ENCODE measurements at regions not wholly inside any gene's neighbourhood (a gene's known extent, or its start where the extent isn't known, plus 50 kb on each side); places are given as distances from the start of the nearest gene placed in this dataset.

GRCh38 chr9:96048956-96049831 lies 173.7 kb downstream of the ERCC6L2 start:
- no peak overlapping the region for H2AFZ ChIP-seq (ENCODE audit: low read length)
- no peaks in the 10 kb centered on the region for H3K79me2 ChIP-seq (ENCODE audit: control insufficient read depth, insufficient read depth, low read length)
- no peak overlapping the region for H3K4me2 ChIP-seq (ENCODE audit: extremely low read depth, insufficient read depth, low read length)
- no peaks in the 10 kb centered on the region for H3K9me3 ChIP-seq (ENCODE audit: control insufficient read depth, insufficient read depth, low read depth, low read length)
- TF ChIP-seq CTCF (conservative IDR thresholded peaks at IDR 0.05 in 1 of 2, IDR thresholded peaks at IDR 0.05 in 1 of 2; ENCODE audit: low read depth in 1 of 2, low read length in 2 of 2): no peak
- no peak for TF ChIP-seq EZH2 (IDR thresholded peaks at IDR 0.05; ENCODE audit: low read length, missing control alignments)
- no peaks in the 10 kb centered on the region for H4K20me1 ChIP-seq (ENCODE audit: control insufficient read depth, extremely low read depth, insufficient read depth, low read length)
- peaks cover 7% of the 10 kb centered on the region for H3K27me3 ChIP-seq (ENCODE audit: control insufficient read depth, insufficient read depth, low read length)
- H3K4me3 ChIP-seq (replicated peaks in 1 of 4; ENCODE audit: control extremely low read depth in 1 of 4, insufficient read depth in 1 of 4, low read depth in 3 of 4, low read length in 4 of 4): no peak overlapping the region
- no peaks in the 10 kb centered on the region for H3K36me3 ChIP-seq (ENCODE audit: control insufficient read depth, insufficient read depth, low read length)
- H3K4me1 ChIP-seq (ENCODE audit: control insufficient read depth, extremely low read depth, insufficient read depth, low read length): no peaks in the 10 kb centered on the region
- H3K27ac ChIP-seq (ENCODE audit: insufficient read depth, low read length): no peak overlapping the region
- DNase-seq (ENCODE audit: low read depth in 2 of 2): no peak
- H3K9ac ChIP-seq (ENCODE audit: insufficient read depth, low read length): no peak overlapping the region

- Histone ChIP-seq H3K27ac (ENCODE audit: insufficient read depth, low read length) (no peak overlapping the region), H3K79me2 (ENCODE audit: control insufficient read depth, insufficient read depth, low read length) (no peaks in the 10 kb centered on the region), H3K9ac (ENCODE audit: insufficient read depth, low read length) (no peak overlapping the region), H4K20me1 (ENCODE audit: control insufficient read depth, extremely low read depth, insufficient read depth, low read length) (no peaks in the 10 kb centered on the region), H3K36me3 (ENCODE audit: control insufficient read depth, insufficient read depth, low read length) (no peaks in the 10 kb centered on the region), H3K9me3 (ENCODE audit: control insufficient read depth, insufficient read depth, low read depth, low read length) (no peaks in the 10 kb centered on the region), H3K4me2 (ENCODE audit: extremely low read depth, insufficient read depth, low read length) (no peak overlapping the region), H3K27me3 (ENCODE audit: control insufficient read depth, insufficient read depth, low read length) (peaks cover 7% of the 10 kb centered on the region), H3K4me3 (replicated peaks in 1 of 4; ENCODE audit: control extremely low read depth in 1 of 4, insufficient read depth in 1 of 4, low read depth in 3 of 4, low read length in 4 of 4) (no peak overlapping the region), H3K4me1 (ENCODE audit: control insufficient read depth, extremely low read depth, insufficient read depth, low read length) (no peaks in the 10 kb centered on the region), H2AFZ (ENCODE audit: low read length) (no peak overlapping the region)
- peak; percentile 14 to 31 for DNase-seq (ENCODE audit: low read depth in 2 of 2)
- TF ChIP-seq EZH2 (IDR thresholded peaks at IDR 0.05; ENCODE audit: low read length, missing control alignments): no peak
- TF ChIP-seq CTCF (conservative IDR thresholded peaks at IDR 0.05 in 1 of 2, IDR thresholded peaks at IDR 0.05 in 1 of 2; ENCODE audit: low read depth in 1 of 2, low read length in 2 of 2): no peak
Measured at GRCh38 chr9:96048104-96048955, 172.8 kb downstream of the ERCC6L2 start.

GRCh38 chr9:96047741-96048103 lies 172.2 kb downstream of the ERCC6L2 start:
- H3K9me3 ChIP-seq (ENCODE audit: control insufficient read depth, insufficient read depth, low read depth, low read length): no peaks in the 10 kb centered on the region
- TF ChIP-seq CTCF (conservative IDR thresholded peaks at IDR 0.05 in 1 of 2, IDR thresholded peaks at IDR 0.05 in 1 of 2; ENCODE audit: low read depth in 1 of 2, low read length in 2 of 2): no peak
- TF ChIP-seq EZH2 (IDR thresholded peaks at IDR 0.05; ENCODE audit: low read length, missing control alignments): no peak
- no peak overlapping the region for H3K4me3 ChIP-seq (replicated peaks in 1 of 4; ENCODE audit: control extremely low read depth in 1 of 4, insufficient read depth in 1 of 4, low read depth in 3 of 4, low read length in 4 of 4)
- no peaks in the 10 kb centered on the region for H3K79me2 ChIP-seq (ENCODE audit: control insufficient read depth, insufficient read depth, low read length)
- H3K36me3 ChIP-seq (ENCODE audit: control insufficient read depth, insufficient read depth, low read length): no peaks in the 10 kb centered on the region
- no peak overlapping the region for H3K9ac ChIP-seq (ENCODE audit: insufficient read depth, low read length)
- DNase-seq (ENCODE audit: low read depth in 2 of 2): no peak
- H3K4me1 ChIP-seq (ENCODE audit: control insufficient read depth, extremely low read depth, insufficient read depth, low read length): no peaks in the 10 kb centered on the region
- no peak overlapping the region for H2AFZ ChIP-seq (ENCODE audit: low read length)
- H3K27ac ChIP-seq (ENCODE audit: insufficient read depth, low read length): no peak overlapping the region
- no peaks in the 10 kb centered on the region for H4K20me1 ChIP-seq (ENCODE audit: control insufficient read depth, extremely low read depth, insufficient read depth, low read length)
- H3K4me2 ChIP-seq (ENCODE audit: extremely low read depth, insufficient read depth, low read length): no peak overlapping the region
- H3K27me3 ChIP-seq (ENCODE audit: control insufficient read depth, insufficient read depth, low read length): peaks cover 7% of the 10 kb centered on the region
